ENCODE measurements at regions not wholly inside any gene's neighbourhood (a gene's known extent, or its start where the extent isn't known, plus 50 kb on each side); places are given as distances from the start of the nearest gene placed in this dataset.
"Not testable (repeated sequence)": the region's sequence is repeated elsewhere in the genome, so short reads cannot be mapped to it uniquely, and the experiment has no call there.

- Histone ChIP-seq H3K9ac (ENCODE audit: low read length) (no peak overlapping the region), H3K4me1 (ENCODE audit: low read length) (no peaks in the 10 kb centered on the region), H3K9me3 (ENCODE audit: insufficient read depth, low read length) (no peaks in the 10 kb centered on the region), H3K79me2 (ENCODE audit: low read length) (no peaks in the 10 kb centered on the region), H3K4me3 (ENCODE audit: low read length) (no peak overlapping the region), H3K27me3 (ENCODE audit: low read depth, low read length) (no peaks in the 10 kb centered on the region), H4K20me1 (ENCODE audit: insufficient read depth, low read length) (no peaks in the 10 kb centered on the region), H3K4me2 (ENCODE audit: low read length) (no peak overlapping the region), H3K27ac (ENCODE audit: low read length) (no peak overlapping the region), H3K36me3 (replicated peaks; ENCODE audit: low read depth, low read length) (no peaks in the 10 kb centered on the region), H2AFZ (ENCODE audit: low read depth, low read length) (no peak overlapping the region)
- TF ChIP-seq CTCF (IDR thresholded peaks at IDR 0.05; ENCODE audit: low read depth, low read length) (no peak), EZH2phosphoT487 (IDR thresholded peaks at IDR 0.05; ENCODE audit: low read depth) (no peak)
Observed at GRCh38 chr1:164456272-164456671, 102.7 kb upstream of the PBX1 start.

GRCh38 chr1:164459176-164459575, 99.8 kb upstream of the PBX1 start:
- not testable (repeated sequence) for H3K4me3 ChIP-seq (ENCODE audit: low read length); H3K79me2 ChIP-seq (ENCODE audit: low read length); H3K4me2 ChIP-seq (ENCODE audit: low read length); H3K27me3 ChIP-seq (ENCODE audit: low read depth, low read length); H3K9me3 ChIP-seq (ENCODE audit: insufficient read depth, low read length); H3K4me1 ChIP-seq (ENCODE audit: low read length); H2AFZ ChIP-seq (ENCODE audit: low read depth, low read length); H3K36me3 ChIP-seq (replicated peaks; ENCODE audit: low read depth, low read length); H4K20me1 ChIP-seq (ENCODE audit: insufficient read depth, low read length); H3K9ac ChIP-seq (ENCODE audit: low read length); H3K27ac ChIP-seq (ENCODE audit: low read length)

GRCh38 chr1:164466001-164466421, 93.0 kb upstream of the PBX1 start:
- H3K4me1 ChIP-seq (ENCODE audit: low read length), result no peaks in the 10 kb centered on the region
- H3K36me3 ChIP-seq (replicated peaks; ENCODE audit: low read depth, low read length), result no peaks in the 10 kb centered on the region
- H3K27me3 ChIP-seq (ENCODE audit: low read depth, low read length), result no peaks in the 10 kb centered on the region
- H3K9me3 ChIP-seq (ENCODE audit: insufficient read depth, low read length), result no peaks in the 10 kb centered on the region
- no peak overlapping the region for H3K9ac ChIP-seq (ENCODE audit: low read length)
- no peak overlapping the region for H3K27ac ChIP-seq (ENCODE audit: low read length)
- no peak overlapping the region for H2AFZ ChIP-seq (ENCODE audit: low read depth, low read length)
- no peak overlapping the region for H3K4me3 ChIP-seq (ENCODE audit: low read length)
- H4K20me1 ChIP-seq (ENCODE audit: insufficient read depth, low read length), result no peaks in the 10 kb centered on the region
- no peak for TF ChIP-seq CTCF (IDR thresholded peaks at IDR 0.05; ENCODE audit: low read depth, low read length)
- TF ChIP-seq EZH2phosphoT487 (IDR thresholded peaks at IDR 0.05; ENCODE audit: low read depth), result no peak
- H3K79me2 ChIP-seq (ENCODE audit: low read length), result no peaks in the 10 kb centered on the region
- no peak overlapping the region for H3K4me2 ChIP-seq (ENCODE audit: low read length)

GRCh38 chr1:164466429-164466828, 92.6 kb upstream of the PBX1 start:
- H3K4me3 ChIP-seq (ENCODE audit: low read length), result no peak overlapping the region
- no peaks in the 10 kb centered on the region for H3K4me1 ChIP-seq (ENCODE audit: low read length)
- no peaks in the 10 kb centered on the region for H3K27me3 ChIP-seq (ENCODE audit: low read depth, low read length)
- no peak overlapping the region for H3K27ac ChIP-seq (ENCODE audit: low read length)
- no peaks in the 10 kb centered on the region for H3K79me2 ChIP-seq (ENCODE audit: low read length)
- H3K36me3 ChIP-seq (replicated peaks; ENCODE audit: low read depth, low read length), result no peaks in the 10 kb centered on the region
- no peak overlapping the region for H3K4me2 ChIP-seq (ENCODE audit: low read length)
- H2AFZ ChIP-seq (ENCODE audit: low read depth, low read length), result no peak overlapping the region
- no peaks in the 10 kb centered on the region for H3K9me3 ChIP-seq (ENCODE audit: insufficient read depth, low read length)
- no peaks in the 10 kb centered on the region for H4K20me1 ChIP-seq (ENCODE audit: insufficient read depth, low read length)
- H3K9ac ChIP-seq (ENCODE audit: low read length), result no peak overlapping the region
- TF ChIP-seq EZH2phosphoT487 (IDR thresholded peaks at IDR 0.05; ENCODE audit: low read depth) (no peak), CTCF (IDR thresholded peaks at IDR 0.05; ENCODE audit: low read depth, low read length) (no peak)

- no peak for TF ChIP-seq EZH2phosphoT487 (IDR thresholded peaks at IDR 0.05; ENCODE audit: low read depth)
- TF ChIP-seq CTCF (IDR thresholded peaks at IDR 0.05; ENCODE audit: low read depth, low read length), result no peak
- no peak overlapping the region for H2AFZ ChIP-seq (ENCODE audit: low read depth, low read length)
- no peaks in the 10 kb centered on the region for H3K9me3 ChIP-seq (ENCODE audit: insufficient read depth, low read length)
Observed at GRCh38 chr1:164470996-164471395, 88.0 kb upstream of the PBX1 start.

More at GRCh38 chr1:164470996-164471395, 88.0 kb upstream of the PBX1 start:
- Histone ChIP-seq H3K36me3 (replicated peaks; ENCODE audit: low read depth, low read length) (no peaks in the 10 kb centered on the region), H3K4me2 (ENCODE audit: low read length) (no peak overlapping the region), H3K79me2 (ENCODE audit: low read length) (no peaks in the 10 kb centered on the region), H3K4me1 (ENCODE audit: low read length) (no peaks in the 10 kb centered on the region), H3K4me3 (ENCODE audit: low read length) (no peak overlapping the region), H3K27ac (ENCODE audit: low read length) (no peak overlapping the region), H3K27me3 (ENCODE audit: low read depth, low read length) (no peaks in the 10 kb centered on the region), H3K9ac (ENCODE audit: low read length) (no peak overlapping the region), H4K20me1 (ENCODE audit: insufficient read depth, low read length) (no peaks in the 10 kb centered on the region)
